Caco-2 (cell line): ENCODE measurements at regions not wholly inside any gene's neighbourhood (a gene's known extent, or its start where the extent isn't known, plus 50 kb on each side); places are given as distances from the start of the nearest gene placed in this dataset.
A peak's percentile ranks its signal among the peaks of the same experiment; 100 is the strongest.

ENCODE experiments used
- BruUV-seq: library from RNA; stranded (reverse); fragments of 400-500 nt; replicated peaks from 2 replicates; lab custom pipeline; 2021; lab: Mats Ljungman, UMichigan
- CTCF ChIA-PET: fragments of 300-600 bp; sonication (Branson Sonifier 250); formaldehyde crosslinking; loops from one replicate; lab custom pipeline; 2022; ENCODE audit warnings: antibody characterized with exemption; lab: Charles Lee
- POLR2A ChIA-PET: fragments of 300-600 bp; sonication (Branson Sonifier 250); formaldehyde crosslinking; loops from one replicate; lab custom pipeline; 2022; ENCODE audit warnings: antibody characterized with exemption; lab: Charles Lee
- DNase-seq, 2 experiments: peaks; one replicate each; pipeline versions ENCODE4 v3.0.0 to v3.0.0-alpha.2; 2020 to 2022
- H3K27me3 ChIP-seq: replicated peaks from 2 replicates; pipeline ENCODE4 v1.6.0; 2011; ENCODE audit warnings: low read length; ENCODE audit not compliant: control insufficient read depth, insufficient read depth
- H3K36me3 ChIP-seq: 2 replicates; pipeline ENCODE4 v1.5.1; 2011; ENCODE audit warnings: low read length; ENCODE audit not compliant: control insufficient read depth, insufficient read depth
- H3K4me1 ChIP-seq: fragments of 250-450 bp; sonication (Bioruptor Pico); 2 replicates; pipeline ENCODE4 v1.5.1; 2020; ENCODE audit warnings: mild to moderate bottlenecking
- H3K4me3 ChIP-seq: 2 replicates; pipeline ENCODE4 v1.5.1; 2011; ENCODE audit warnings: low read depth, mild to moderate bottlenecking, control low read depth, low read length
- H3K9me3 ChIP-seq: fragments of 250-450 bp; sonication (Bioruptor Pico); 2 replicates; pipeline ENCODE4 v1.5.1; 2020; ENCODE audit warnings: mild to moderate bottlenecking, moderate library complexity
- H3K27ac Mint-ChIP-seq: one replicate; pipeline ENCODE4 v1.8.0; 2022; ENCODE audit warnings: mixed read lengths; ENCODE audit not compliant: unreplicated experiment
- H3K27me3 Mint-ChIP-seq: one replicate; pipeline ENCODE4 v1.8.0; 2022; ENCODE audit warnings: mixed read lengths; ENCODE audit not compliant: insufficient read depth, unreplicated experiment
- H3K36me3 Mint-ChIP-seq: one replicate; pipeline ENCODE4 v1.8.0; 2022; ENCODE audit warnings: mild to moderate bottlenecking, mixed read lengths; ENCODE audit not compliant: insufficient read depth, unreplicated experiment
- H3K4me1 Mint-ChIP-seq: one replicate; pipeline ENCODE4 v1.8.0; 2022; ENCODE audit warnings: low read depth, mixed read lengths; ENCODE audit not compliant: unreplicated experiment
- H3K4me3 Mint-ChIP-seq: one replicate; pipeline ENCODE4 v1.8.0; 2022; ENCODE audit warnings: mild to moderate bottlenecking, moderate library complexity, mixed read lengths; ENCODE audit not compliant: unreplicated experiment
- H3K9me3 Mint-ChIP-seq: one replicate; pipeline ENCODE4 v1.8.0; 2022; ENCODE audit warnings: mixed read lengths; ENCODE audit not compliant: unreplicated experiment
- CTCF ChIP-seq, 2 experiments: fragments of 200-600 bp in 1 of 2; IDR thresholded peaks; 1 replicate in 1 of 2; 2 replicates in 1 of 2; pipeline versions ENCODE4 v1.5.1 to v1.8.0; 2011 to 2022; ENCODE audit warnings: antibody characterized with exemption in 1 of 2, control low read depth in 1 of 2, inconsistent platforms in 1 of 2, low read depth in 1 of 2, low read length in 1 of 2, mild to moderate bottlenecking in 1 of 2, moderate library complexity in 1 of 2; ENCODE audit not compliant: insufficient read depth in 1 of 2, severe bottlenecking in 1 of 2, unreplicated experiment in 1 of 2
- intact Hi-C: fragments of 100-400 bp; cut with micrococcal nuclease; formaldehyde crosslinking; loops from one replicate; pipeline ENCODE4 v1.10.0; 2022; ENCODE audit not compliant: unreplicated experiment

GRCh38 chr20:33927724-33928123 is 66.0 kb upstream of the RALY start:
- intact Hi-C loops: no loop called here
- no peak overlapping the region for H3K4me3 Mint-ChIP-seq
- BruUV-seq: no TSS peak
- Histone ChIP-seq H3K36me3 (no peaks in the 10 kb centered on the region), H3K27me3 (no peaks in the 10 kb centered on the region), H3K9me3 (no peaks in the 10 kb centered on the region), H3K4me3 (no peak overlapping the region), H3K4me1 (no peaks in the 10 kb centered on the region)
- ChIA-PET CTCF (interaction anchor here (0.6 to 1.1 kb wide), 4 partner anchors 13 to 140 kb away, joined by 3 read pairs; no protein-coding TSS in a partner anchor), POLR2A (interaction anchor here (0.7 kb wide), 1 partner anchor 145 kb away, joined by 11 read pairs; no protein-coding TSS in a partner anchor)
- no peak for TF ChIP-seq CTCF (IDR thresholded peaks at IDR 0.05; ENCODE audit: insufficient read depth in 1 of 2, low read depth in 1 of 2, low read length in 1 of 2, severe bottlenecking in 1 of 2, unreplicated experiment in 1 of 2)
- H3K9me3 Mint-ChIP-seq: no peaks in the 10 kb centered on the region
- no peaks in the 10 kb centered on the region for H3K4me1 Mint-ChIP-seq
- H3K36me3 Mint-ChIP-seq: no peaks in the 10 kb centered on the region
- no peaks in the 10 kb centered on the region for H3K27me3 Mint-ChIP-seq
- DNase-seq: no peak
- no peak overlapping the region for H3K27ac Mint-ChIP-seq

- Mint-ChIP-seq H3K9me3 (no peaks in the 10 kb centered on the region), H3K4me1 (no peaks in the 10 kb centered on the region), H3K4me3 (no peak overlapping the region), H3K27me3 (no peaks in the 10 kb centered on the region), H3K27ac (no peak overlapping the region), H3K36me3 (no peaks in the 10 kb centered on the region)
- no TSS peak for BruUV-seq
- DNase-seq: no peak
- intact Hi-C loops: no loop called here
- no peak for TF ChIP-seq CTCF (IDR thresholded peaks at IDR 0.05; ENCODE audit: insufficient read depth in 1 of 2, low read depth in 1 of 2, low read length in 1 of 2, severe bottlenecking in 1 of 2, unreplicated experiment in 1 of 2)
- CTCF ChIA-PET: interaction anchor here (1.0 kb wide), 1 partner anchor 24 kb away, joined by 3 read pairs; no protein-coding TSS in a partner anchor
- Histone ChIP-seq H3K27me3 (no peaks in the 10 kb centered on the region), H3K9me3 (no peaks in the 10 kb centered on the region), H3K4me3 (no peak overlapping the region), H3K4me1 (no peaks in the 10 kb centered on the region), H3K36me3 (no peaks in the 10 kb centered on the region)
- POLR2A ChIA-PET: interaction anchor here (0.6 kb wide), 2 partner anchors 63 to 319 kb away, joined by 4 to 5 read pairs; no protein-coding TSS in a partner anchor
These were observed 63.8 kb upstream of the RALY start for GRCh38 chr20:33929917-33930316.

GRCh38 chr20:33933469-33933909 is 60.2 kb upstream of the RALY start:
- TF ChIP-seq CTCF (IDR thresholded peaks at IDR 0.05; ENCODE audit: insufficient read depth in 1 of 2, low read depth in 1 of 2, low read length in 1 of 2, severe bottlenecking in 1 of 2, unreplicated experiment in 1 of 2): peak; percentile 56 to 88
- Mint-ChIP-seq H3K27ac (no peak overlapping the region), H3K4me3 (no peak overlapping the region), H3K27me3 (no peaks in the 10 kb centered on the region), H3K4me1 (no peaks in the 10 kb centered on the region), H3K9me3 (no peaks in the 10 kb centered on the region), H3K36me3 (no peaks in the 10 kb centered on the region)
- intact Hi-C loops: loop anchor here (1.0 kb wide), 3 partner anchors 89 to 196 kb away; no protein-coding TSS in a partner anchor
- H3K9me3 ChIP-seq: no peaks in the 10 kb centered on the region
- ChIA-PET POLR2A (interaction anchor here (1.0 kb wide), 1 partner anchor 60 kb away, joined by 5 read pairs; the partner anchor contains the start of gene RALY), CTCF (interaction anchor here (0.6 to 2.2 kb wide), 10 partner anchors 20 to 155 kb away, joined by 3 to 12 read pairs (median 4); partner anchors contain the start of gene RALY)
- no peak overlapping the region for H3K4me3 ChIP-seq
- H3K4me1 ChIP-seq: no peaks in the 10 kb centered on the region
- H3K27me3 ChIP-seq: no peaks in the 10 kb centered on the region
- H3K36me3 ChIP-seq: no peaks in the 10 kb centered on the region
- no TSS peak for BruUV-seq
- peak; percentile 81 to 86 for DNase-seq
